ENCODE measurements at regions not wholly inside any gene's neighbourhood (a gene's known extent, or its start where the extent isn't known, plus 50 kb on each side); places are given as distances from the start of the nearest gene placed in this dataset.

DNA sequence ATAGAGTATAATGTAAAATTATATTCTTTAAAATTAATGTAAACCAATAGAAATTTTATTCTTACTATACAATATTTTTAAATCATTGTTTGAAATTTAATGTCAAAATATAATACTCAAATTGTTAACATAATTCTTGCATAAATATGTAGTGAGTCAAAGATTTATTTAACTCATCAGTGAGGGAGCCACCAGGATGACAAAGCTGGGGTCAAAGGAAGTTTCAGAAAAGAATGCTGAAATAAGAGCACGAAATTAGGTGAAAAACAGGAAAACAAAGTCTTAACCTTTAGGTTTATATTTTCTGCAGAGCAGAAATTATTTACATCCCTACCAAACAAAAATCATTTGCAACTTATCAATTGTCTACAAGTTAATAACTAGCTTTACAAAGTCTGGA is 74.1 kb downstream of the DIPK2A start:
- Histone ChIP-seq H3K27me3 (no peaks in the 10 kb centered on the region), H3K27ac (no peak overlapping the region), H3K4me3 (no peak overlapping the region), H3K9me3 (no peaks in the 10 kb centered on the region), H3K36me3 (no peaks in the 10 kb centered on the region), H3K4me1 (no peaks in the 10 kb centered on the region)
- TF ChIP-seq, protein P1, sequence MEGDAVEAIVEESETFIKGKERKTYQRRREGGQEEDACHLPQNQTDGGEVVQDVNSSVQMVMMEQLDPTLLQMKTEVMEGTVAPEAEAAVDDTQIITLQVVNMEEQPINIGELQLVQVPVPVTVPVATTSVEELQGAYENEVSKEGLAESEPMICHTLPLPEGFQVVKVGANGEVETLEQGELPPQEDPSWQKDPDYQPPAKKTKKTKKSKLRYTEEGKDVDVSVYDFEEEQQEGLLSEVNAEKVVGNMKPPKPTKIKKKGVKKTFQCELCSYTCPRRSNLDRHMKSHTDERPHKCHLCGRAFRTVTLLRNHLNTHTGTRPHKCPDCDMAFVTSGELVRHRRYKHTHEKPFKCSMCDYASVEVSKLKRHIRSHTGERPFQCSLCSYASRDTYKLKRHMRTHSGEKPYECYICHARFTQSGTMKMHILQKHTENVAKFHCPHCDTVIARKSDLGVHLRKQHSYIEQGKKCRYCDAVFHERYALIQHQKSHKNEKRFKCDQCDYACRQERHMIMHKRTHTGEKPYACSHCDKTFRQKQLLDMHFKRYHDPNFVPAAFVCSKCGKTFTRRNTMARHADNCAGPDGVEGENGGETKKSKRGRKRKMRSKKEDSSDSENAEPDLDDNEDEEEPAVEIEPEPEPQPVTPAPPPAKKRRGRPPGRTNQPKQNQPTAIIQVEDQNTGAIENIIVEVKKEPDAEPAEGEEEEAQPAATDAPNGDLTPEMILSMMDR (IDR thresholded peaks at IDR 0.05): no peak
- intact Hi-C loops (cut with DNase I): no loop called here
- DNase-seq (ENCODE audit: low spot score in 2 of 2): no peak

- Histone ChIP-seq H3K36me3 (no peaks in the 10 kb centered on the region), H3K9me3 (no peaks in the 10 kb centered on the region)
These were observed 77.8 kb downstream of the DIPK2A start for GRCh38 chr3:144049374-144049773.

DNA sequence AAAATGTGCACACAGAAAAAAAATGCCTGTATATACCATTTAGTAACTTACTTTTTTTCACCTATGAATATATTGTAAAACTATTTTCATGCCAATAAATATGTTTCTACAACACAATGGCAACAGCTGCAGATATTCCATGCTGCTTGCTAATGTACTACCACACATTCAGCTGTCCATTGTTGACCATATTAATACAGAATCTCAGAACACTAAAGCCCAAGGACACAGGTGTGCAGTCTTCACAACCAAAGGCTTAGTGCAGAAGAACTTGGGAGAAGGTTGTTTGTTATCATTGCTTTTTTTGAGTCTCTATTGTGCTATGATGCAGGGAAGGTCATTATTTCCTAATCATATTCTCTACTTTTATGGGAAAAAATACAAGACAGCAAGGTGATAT is 79.6 kb downstream of the DIPK2A start:
- Histone ChIP-seq H3K36me3 (no peaks in the 10 kb centered on the region), H3K9me3 (no peaks in the 10 kb centered on the region), H3K27ac (no peak overlapping the region), H3K4me1 (peaks cover 0 to 6% of the 10 kb centered on the region in 2 donors), H3K4me3 (no peak overlapping the region), H3K27me3 (no peaks in the 10 kb centered on the region)
- TF ChIP-seq, protein P1 (IDR thresholded peaks at IDR 0.05): no peak
- no peak for DNase-seq (ENCODE audit: low spot score in 2 of 2)
- intact Hi-C loops (cut with DNase I): no loop called here

More at GRCh38 chr3:144049374-144049773, 77.8 kb downstream of the DIPK2A start:
- H3K4me1 ChIP-seq: peaks cover 0 to 6% of the 10 kb centered on the region in 2 donors
- DNase-seq (ENCODE audit: low spot score in 2 of 2): no peak
- H3K27ac ChIP-seq: no peak overlapping the region
- intact Hi-C loops (cut with DNase I): no loop called here
- no peak overlapping the region for H3K4me3 ChIP-seq
- H3K27me3 ChIP-seq: no peaks in the 10 kb centered on the region
- TF ChIP-seq, protein P1 (IDR thresholded peaks at IDR 0.05): no peak

GRCh38 chr3:144052275-144052674 is 80.7 kb downstream of the DIPK2A start:
- Histone ChIP-seq H3K9me3 (no peaks in the 10 kb centered on the region), H3K4me3 (no peak overlapping the region), H3K36me3 (no peaks in the 10 kb centered on the region), H3K27ac (no peak overlapping the region), H3K4me1 (peaks cover 0 to 6% of the 10 kb centered on the region in 2 donors), H3K27me3 (no peaks in the 10 kb centered on the region)
- no peak for DNase-seq (ENCODE audit: low spot score in 2 of 2)
- intact Hi-C loops (cut with DNase I): no loop called here
- TF ChIP-seq, protein P1 (IDR thresholded peaks at IDR 0.05): no peak

DNA sequence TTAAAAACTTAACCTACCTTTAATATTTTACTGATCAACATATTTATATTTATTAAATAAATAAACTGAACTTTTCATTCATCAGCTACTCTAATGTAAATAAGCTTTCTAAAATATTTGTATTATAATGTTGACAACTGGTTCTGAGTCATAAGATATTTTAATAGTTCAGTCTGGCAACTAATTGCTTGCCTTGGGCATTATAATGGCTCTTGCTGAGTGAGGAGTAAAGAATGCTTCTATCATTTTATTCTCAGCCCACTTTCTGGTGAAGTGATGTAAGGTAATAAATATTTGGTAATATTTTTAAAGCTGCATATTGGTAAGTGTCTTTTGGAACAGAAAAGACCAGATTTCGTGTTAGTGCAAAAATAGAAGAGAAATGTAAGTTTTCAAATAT is 81.5 kb downstream of the DIPK2A start:
- Histone ChIP-seq H3K4me1 (peaks cover 0 to 6% of the 10 kb centered on the region in 2 donors), H3K4me3 (no peak overlapping the region), H3K9me3 (no peaks in the 10 kb centered on the region), H3K27me3 (no peaks in the 10 kb centered on the region), H3K36me3 (no peaks in the 10 kb centered on the region), H3K27ac (peak overlapping the region; percentile 35 to 43)
- no peak for DNase-seq (ENCODE audit: low spot score in 2 of 2)
- intact Hi-C loops (cut with DNase I): no loop called here
- TF ChIP-seq, protein P1 (IDR thresholded peaks at IDR 0.05): no peak

- H3K27me3 ChIP-seq: no peaks in the 10 kb centered on the region
- H3K36me3 ChIP-seq: no peaks in the 10 kb centered on the region
- intact Hi-C loops (cut with DNase I): no loop called here
- peaks cover 0 to 6% of the 10 kb centered on the region in 2 donors for H3K4me1 ChIP-seq
- DNase-seq (ENCODE audit: low spot score in 2 of 2): no peak
- H3K27ac ChIP-seq: no peak overlapping the region
- no peak overlapping the region for H3K4me3 ChIP-seq
- no peaks in the 10 kb centered on the region for H3K9me3 ChIP-seq
- TF ChIP-seq, protein P1 (IDR thresholded peaks at IDR 0.05): no peak
These were observed 83.1 kb downstream of the DIPK2A start for GRCh38 chr3:144054766-144055165.
